NOMO-1 treated with DMSO at 0.1 percent for 48 hours (cell line): ENCODE measurements at regions not wholly inside any gene's neighbourhood (a gene's known extent, or its start where the extent isn't known, plus 50 kb on each side); places are given as distances from the start of the nearest gene placed in this dataset.
"Not testable (repeated sequence)": the region's sequence is repeated elsewhere in the genome, so short reads cannot be mapped to it uniquely, and the experiment has no call there.

ENCODE experiments used
- DNase-seq: peaks from one replicate; lab custom pipeline; 2025; ENCODE audit not compliant: unreplicated experiment; lab: John Stamatoyannopoulos, UW

DNA sequence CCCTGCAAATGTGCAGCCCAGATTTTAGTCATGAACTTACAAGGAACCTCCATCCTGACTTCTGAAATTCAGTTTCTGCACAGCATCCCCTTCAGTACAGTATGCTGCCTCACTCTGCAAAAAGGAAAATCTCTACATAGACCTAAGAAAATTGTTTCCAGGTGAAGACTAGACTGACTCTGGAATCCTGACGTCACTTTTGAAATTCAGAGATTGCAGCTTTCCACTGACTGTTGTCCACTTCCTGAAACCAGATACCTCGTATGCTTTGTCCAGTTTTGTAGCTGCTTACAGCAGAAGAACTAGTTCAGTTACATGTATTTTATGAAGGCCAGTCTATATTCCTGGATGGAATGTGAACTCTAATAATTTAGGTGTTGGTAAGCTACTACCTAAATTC, 629.3 kb upstream of the ST8SIA4 start:
- DNase-seq: no peak

DNA sequence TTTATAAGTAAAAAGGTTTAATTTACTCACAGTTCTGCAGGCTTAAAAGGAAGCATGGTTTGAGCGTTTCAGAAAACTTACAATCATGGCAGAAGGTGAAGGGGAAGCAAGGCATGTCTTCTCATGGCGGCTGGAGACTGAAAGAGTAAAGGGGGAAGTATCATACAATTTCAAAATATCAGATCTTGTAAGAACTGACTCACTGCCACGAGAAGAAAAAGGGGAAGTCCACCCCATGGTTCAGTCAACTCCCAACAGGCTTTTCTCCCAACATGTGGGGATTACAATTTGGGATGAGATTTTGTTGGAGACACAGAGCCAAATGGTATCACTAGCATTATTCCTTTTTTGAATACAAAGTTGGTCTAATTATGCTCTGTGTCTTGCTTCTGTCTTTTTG, 627.9 kb upstream of the ST8SIA4 start:
- DNase-seq: peak; percentile 94

DNA sequence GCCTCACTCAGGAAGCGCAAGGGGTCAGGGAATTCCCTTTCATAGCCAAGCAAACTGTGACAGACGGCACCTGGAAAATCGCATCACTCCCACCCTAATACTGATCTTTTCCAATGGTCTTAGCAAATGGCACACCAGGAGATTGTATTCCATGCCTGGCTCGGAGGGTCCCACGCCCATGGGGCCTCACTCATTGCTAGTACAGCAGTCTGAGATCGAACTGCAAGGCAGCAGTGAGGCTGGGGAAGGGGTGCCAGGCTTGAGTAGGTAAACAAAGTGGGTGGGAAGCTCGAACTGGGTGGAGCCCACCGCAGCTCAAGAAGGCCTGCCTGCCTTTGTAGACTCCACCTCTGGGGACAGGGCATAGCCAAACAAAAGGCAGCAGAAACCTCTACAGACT, 626.0 kb upstream of the ST8SIA4 start:
- not testable (repeated sequence) for DNase-seq

DNA sequence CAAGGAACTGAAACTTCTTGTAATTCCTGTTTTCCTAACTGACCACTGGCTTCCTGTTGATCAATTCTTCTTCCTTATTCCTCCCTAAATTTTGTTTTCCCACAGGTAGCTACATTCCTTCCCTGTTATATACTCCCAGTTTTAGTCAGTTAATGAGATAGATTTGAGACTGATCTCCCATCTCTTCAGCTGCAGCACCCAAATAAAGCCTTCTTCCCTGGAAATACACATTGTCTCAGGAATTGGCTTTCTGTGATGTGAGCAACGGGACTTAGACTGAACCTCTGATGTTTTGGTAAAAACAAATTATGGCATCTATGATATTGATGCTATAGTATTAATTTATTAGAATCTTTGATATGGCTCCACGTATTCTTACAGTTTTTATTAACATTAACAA, 617.3 kb upstream of the ST8SIA4 start:
- DNase-seq: no peak

DNA sequence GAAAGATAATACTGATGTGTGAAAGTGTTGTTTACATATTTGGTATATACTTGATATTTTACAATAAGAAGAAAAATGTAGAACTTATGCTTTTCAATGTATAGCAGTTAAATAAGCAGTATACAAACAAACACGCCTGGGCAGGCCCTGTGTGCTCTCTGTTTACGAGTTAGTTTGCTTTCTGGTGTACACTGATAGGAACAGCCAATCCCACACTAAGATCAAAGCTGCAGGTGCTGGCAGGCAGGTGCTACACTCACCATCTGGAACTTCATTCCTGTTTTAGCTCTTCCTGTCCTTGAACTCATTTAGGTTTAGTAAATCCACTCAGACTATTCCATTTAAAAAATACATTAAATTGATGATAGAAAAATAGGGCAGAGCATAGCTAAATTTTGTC, 614.7 kb upstream of the ST8SIA4 start:
- no peak for DNase-seq

DNA sequence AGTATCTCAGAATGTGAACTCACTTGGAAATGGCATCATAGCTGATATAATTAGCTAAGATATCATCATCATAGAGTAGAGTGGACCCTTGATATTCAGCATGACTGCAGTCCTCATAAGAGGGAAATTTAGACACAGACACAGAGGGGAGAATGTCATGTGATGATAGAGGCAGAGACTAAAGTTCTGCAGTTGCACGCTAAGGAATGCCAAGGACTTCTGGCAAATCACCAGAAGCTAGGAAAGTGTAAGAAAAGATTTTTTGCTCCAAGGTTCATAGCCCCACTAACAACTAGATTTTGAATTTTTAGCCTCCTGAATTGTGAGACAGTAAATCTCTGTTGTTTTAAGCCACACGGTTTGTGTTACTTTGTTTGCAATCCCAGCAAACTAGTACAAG, 612.6 kb upstream of the ST8SIA4 start:
- DNase-seq: no peak

DNA sequence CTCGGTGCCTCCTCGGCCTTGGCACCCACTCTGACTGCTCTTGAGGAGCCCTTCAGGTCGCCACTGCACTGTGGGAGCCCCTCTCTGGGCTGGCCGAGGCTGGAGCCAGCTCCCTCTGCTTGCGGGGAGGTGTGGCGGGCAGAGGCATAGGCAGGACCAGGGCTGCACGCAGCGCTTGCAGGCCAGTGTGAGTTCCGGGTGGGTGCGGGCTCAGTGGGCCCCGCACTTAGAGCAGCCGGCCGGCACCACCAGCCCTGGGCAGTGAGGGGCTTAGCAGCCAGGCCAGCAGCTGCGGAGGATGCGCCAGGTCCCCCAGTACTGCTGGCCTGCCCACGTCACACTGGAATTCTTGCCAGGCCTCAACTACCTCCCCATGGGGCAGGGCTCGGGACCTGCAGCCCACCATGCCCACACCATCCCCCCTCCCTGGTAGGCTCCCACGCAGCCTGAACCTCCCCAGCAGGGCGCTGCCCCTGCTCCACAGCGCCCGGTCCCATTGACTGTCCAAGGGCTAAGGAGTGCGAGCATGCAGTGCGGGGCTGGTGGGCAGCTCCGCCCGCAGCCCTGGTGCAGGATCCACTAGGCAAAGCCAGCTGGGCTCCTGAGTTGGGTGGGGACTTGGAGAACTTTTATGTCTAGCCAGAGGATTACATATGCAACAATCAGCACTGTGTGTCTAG, 602.9 kb upstream of the ST8SIA4 start:
- no peak for DNase-seq

DNA sequence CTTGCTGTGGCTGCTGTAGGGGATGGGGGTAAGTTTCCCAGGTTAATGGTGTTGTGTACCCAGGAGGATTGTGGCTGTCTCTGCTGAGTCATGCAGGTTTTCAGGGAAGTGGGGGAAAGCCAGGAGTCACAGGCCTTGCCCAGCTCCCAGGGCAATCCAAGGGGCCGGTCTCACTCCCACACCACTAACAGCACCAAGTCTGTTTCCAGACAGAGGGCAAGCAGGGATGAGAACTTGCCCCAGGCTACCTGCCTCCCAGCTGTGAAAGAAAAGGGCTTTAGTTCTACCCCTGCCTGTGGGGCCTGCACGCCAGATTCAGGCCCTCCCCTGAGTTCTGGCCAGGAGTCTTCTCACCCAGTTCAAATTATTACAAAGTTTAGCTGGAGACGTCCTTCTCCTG, 579.8 kb upstream of the ST8SIA4 start:
- no peak for DNase-seq

DNA sequence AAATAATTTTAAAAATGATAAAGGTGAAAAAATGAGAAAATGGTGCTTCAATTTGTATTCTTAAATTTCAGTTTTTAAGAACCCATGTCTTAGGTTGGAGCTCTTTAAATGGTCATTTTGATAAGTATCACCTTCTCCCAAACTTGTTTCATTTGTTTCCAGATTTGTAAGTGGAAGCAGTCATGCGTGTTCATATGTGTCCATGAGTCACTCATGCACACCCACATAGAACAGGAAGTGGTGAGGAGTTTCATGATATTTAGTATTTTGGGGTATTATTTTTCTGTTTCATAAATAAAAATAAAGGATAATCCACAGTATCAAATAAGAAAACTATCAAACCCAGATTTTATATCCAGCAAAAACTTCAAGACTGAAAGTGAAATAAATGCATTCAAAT, 570.4 kb upstream of the ST8SIA4 start:
- no peak for DNase-seq

DNA sequence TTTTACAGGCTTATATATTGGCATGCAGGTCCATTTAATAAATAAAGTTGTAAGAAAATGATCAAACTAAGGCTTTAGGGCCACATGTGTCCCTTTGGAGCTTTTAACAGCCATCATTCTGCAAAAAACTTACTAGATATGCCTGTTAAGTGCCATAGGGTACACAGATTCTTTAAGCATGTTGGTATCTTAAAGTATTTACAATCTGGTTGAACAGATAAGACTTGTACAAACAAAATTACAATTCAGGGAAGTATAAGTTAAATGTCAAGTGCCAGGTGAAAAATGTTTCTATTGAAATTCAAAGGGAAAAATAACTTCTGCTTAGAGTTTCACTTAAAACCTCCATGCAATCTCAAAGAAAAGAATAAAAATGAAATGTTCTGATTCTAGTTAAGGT, 558.4 kb upstream of the ST8SIA4 start:
- DNase-seq: no peak

DNA sequence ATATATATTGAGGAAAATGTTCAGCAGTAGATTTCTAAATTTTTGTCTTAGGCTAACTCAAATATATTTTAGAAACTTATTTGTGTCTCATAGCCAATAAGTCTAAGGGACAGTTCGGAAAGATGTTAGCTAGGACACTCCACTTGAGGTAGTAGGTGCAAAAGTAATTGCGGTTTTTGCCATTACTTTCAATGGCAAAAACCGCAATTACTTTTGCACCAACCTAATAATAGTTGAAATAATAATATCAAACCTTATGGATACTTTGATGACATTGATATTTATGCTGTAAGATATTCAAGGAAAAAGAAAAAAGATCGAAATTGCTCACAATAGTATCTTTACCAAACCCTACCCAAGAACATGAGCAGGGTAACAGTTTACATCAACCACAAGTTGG, 555.5 kb upstream of the ST8SIA4 start:
- no peak for DNase-seq

DNA sequence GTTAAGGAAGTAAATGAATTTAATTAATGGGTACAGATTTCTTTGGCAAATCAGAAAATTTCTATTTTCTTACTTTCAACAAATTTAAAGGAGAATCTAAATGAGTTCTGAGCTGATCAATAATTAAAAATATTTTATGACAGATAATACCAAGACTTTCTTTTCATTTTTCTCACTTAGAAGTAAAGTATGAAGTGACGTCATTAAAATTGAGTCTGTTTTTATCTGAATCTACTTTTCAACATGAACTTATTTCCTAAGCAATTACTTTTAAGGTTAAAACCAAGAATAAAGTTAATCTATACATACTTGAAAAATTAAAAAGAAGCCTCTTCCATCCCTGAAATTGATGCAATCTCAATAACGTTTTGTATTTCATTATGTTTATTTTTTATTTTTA, 552.8 kb upstream of the ST8SIA4 start:
- no peak for DNase-seq

DNA sequence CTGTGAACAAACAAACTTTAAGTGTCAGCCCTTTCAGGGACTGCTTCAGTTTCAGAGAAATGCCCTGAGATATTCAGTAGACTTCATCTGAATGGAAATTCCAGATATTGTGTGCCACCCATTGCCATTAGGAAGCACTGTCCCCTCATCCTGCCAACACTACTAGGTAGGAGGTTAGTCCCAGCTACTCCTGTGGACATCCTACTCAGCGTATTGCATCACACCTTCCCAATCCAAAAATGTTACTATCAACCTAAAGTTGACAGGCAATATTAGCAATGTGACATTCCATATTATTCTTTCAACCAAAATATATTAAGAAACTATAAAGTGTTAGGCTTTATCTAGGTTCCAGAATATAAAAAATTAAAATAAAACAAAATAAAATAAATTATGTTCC, 552.0 kb upstream of the ST8SIA4 start:
- DNase-seq: no peak

DNA sequence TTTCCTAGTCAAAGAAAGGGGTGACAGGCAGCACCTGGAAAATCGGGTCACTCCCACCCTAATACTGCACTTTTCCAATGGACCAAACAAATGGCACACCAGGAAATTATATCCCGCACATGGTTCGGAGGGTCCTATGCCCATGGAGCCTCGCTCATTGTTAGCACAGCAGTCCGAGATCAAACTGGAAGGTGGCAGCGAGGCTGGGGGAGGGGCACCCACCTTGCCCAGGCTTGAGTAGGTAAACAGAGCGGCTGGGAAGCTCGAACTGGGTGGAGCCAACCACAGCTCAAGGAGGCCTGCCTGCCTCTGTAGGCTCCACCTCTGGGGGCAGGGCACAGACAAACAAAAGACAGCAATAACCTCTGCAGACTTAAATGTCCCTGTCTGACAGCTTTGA, 539.2 kb upstream of the ST8SIA4 start:
- DNase-seq: not testable (repeated sequence)

DNA sequence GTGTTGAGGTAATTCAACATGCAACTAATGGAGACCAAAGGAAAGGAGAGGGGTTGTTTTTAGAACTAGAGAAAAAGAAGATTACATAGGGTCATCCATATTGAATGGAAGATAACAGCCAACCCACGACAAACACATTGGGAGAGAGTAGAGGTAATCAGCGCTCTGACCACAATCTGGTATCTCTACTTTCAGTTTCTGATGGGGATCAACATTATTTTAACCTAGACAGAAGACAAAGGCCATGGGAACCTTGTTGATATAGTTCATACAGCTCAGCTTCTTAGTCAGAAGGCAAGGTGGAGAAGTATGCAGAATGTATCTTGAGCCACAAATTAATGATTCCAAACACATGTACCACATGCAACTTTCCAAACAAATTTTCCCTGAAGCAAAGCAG, 537.1 kb upstream of the ST8SIA4 start:
- DNase-seq: no peak

DNA sequence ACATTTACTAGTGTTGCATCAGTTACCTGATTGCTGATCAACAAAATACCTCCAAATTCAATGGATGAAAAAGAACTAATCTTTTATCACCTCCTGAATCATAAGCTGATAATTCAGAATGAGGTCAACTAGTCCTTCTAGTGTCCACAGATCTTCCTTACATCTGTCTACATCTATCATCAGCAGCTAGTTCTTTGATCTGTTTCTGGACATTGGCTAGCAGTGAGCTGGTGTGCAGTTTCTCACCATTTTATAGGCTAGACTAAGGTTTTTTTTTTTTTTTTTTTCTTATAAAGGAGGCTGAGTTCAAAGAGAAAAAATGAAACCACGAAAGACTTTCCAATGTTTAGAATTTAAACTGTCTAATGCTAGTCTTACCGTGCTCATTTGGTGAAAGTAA, 534.3 kb upstream of the ST8SIA4 start:
- DNase-seq: no peak

DNA sequence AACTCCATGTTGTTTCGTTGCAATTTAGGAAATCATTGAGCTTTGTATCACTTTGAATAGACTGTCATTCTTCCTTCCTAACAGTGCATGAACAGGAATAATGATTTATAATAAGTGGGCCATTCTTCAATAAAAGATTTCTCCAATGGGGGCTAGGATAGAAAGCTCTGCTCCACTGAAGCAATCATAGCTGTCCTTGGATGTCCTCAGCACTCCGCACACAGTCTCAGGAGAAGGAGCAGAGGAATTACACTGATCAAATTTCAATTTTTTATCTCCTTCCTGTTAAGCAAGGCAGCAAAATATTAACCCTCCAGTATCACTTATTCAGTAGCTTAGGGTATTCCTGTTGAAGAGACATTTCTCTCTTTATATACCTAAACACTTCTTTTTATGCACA, 532.7 kb upstream of the ST8SIA4 start:
- no peak for DNase-seq

DNA sequence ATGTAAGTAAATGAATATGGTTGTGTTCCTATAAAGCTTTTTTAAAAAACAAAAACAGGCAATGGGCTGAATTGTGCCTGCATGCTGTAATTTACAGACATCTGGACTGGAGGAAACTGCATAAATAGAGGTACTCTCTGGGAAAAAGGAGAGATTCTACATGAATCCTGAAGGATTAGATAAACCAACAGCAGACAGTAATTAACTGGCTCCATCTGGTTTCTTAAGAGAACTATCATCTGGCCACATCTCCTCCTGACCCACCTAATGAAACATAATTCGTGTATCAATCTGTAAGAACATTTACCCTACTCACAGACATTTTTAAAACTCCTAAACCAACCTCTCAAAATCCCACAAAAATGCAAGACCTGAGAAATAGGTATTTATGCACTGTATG, 528.1 kb upstream of the ST8SIA4 start:
- no peak for DNase-seq

DNA sequence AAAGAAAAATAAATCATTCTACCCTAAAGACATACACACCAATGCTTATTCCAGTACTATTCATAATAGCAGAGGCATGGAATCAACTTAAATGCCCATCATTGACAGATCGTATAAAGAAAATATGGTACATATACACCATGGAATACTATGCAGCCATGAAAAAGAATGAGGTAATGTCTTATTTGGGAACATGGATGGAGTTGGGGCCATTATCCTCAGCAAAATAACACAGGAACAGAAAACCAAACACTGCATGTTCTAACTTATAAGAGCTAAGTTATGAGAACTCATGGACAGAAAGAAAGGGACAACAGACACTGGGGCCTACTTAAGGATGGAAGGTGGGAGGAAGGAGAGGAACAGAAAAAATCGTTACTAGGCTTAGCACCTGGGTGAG, 527.5 kb upstream of the ST8SIA4 start:
- no peak for DNase-seq

DNA sequence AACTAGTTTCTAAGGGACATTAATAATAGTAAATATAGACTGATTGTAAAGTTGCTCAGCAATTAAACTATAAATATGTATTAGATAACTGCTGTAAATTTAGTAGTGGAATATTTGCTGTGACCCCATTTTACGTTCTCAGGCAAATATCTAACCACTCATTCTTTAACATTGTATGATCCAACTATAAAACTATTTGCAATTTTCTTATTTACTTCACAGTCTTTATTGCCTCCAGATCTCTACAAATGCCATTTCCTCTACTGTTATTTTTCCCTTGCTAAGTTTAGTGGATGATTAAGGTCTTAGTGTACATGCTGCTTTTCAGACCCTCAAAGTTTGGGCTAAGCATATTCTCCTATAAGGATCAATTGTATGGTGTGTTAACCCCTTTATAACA, 526.2 kb upstream of the ST8SIA4 start:
- no peak for DNase-seq

DNA sequence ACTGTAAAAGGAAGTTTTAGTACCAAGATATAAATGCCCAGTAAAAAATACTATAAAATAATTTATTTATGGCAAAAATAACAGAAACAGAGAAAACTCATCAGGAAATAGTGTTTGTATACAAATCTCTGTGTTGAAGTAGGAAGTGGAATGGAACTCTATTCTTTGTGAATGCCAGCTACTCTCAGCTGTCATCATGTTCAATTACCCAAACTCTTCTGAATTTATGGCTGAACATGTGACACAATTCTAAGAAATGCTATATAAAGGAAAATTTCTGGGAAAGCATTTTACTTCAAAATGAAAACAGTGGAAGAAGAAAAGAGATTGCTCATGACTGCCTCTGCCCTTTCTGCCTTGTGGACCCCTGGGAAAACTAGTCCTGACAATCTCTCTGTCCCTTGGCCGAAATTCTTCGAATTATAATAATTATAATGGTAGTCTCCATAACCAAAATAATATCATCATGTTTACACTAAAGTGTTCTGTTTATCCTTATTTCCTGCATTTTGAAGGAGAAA, 522.3 kb upstream of the ST8SIA4 start:
- DNase-seq: no peak

DNA sequence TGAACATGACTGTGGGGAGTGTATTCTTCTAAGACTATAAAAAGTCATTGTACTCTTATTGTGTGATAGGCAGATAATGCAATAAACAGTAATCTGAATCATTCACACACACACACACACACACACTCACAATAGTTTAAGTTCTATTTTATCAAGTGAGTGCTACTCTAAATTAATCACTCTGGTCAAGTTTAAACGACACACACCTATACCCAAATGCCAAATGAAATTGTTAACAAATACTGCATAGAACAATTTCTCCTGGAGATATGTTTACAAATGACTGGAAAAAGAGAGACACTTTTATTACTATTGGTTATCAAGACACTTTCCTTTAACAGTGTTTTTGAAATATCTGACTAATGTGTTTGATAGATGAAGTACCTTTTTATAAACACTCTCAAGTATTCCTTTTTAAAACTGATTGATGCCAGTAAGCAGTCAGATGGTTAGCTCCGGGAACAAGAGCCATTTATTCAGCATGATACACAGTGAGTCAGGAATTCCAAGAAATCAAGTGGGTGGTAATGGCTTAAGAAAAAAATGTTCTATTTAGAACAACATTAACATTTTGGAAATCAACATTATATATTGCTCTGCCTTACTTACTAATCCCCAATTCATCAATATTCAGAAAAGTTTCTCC, 521.6 kb upstream of the ST8SIA4 start:
- DNase-seq: no peak

DNA sequence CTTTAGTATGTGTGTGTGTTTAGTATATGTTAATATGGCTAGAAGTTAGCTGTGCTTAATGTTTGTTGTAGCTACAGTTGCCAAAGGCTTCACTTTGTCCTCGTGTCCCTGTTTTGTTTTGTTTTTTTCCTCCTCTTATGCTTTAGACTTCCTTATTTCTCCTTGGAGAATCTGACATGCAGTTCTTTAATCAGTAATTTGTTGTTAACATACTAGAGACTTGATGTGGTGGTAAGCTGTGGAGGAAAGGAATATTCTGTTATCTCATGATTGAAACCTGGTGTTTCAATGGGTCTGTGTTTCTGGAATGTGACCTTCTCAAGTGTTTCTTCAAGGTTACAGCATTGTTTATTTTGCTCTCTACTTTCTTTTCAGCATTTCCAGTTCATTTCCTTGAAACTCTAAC, 515.6 kb upstream of the ST8SIA4 start:
- DNase-seq: no peak
